Omental fat pad (tissue), 3 donors: ENCODE measurements at regions not wholly inside any gene's neighbourhood (a gene's known extent, or its start where the extent isn't known, plus 50 kb on each side); places are given as distances from the start of the nearest gene placed in this dataset.

Experiments
- ATAC-seq: fragments of 150-250 bp; one replicate; pipeline ENCODE4 v1.9.1; 2016; ENCODE audit warnings: mild to moderate bottlenecking, moderate library complexity; ENCODE audit not compliant: low FRiP score
- DNase-seq: peaks from one replicate; pipeline ENCODE4 v3.0.0-alpha.2; 2019; ENCODE audit warnings: low spot score
- CTCF ChIP-seq, 3 donors: fragments of 450-650 bp; IDR thresholded peaks; one replicate each; pipeline ENCODE4 v1.5.1; 2016 to 2017; ENCODE audit warnings: antibody characterized with exemption in 3 of 3, mild to moderate bottlenecking in 3 of 3, moderate library complexity in 2 of 3

- no peak for TF ChIP-seq CTCF (IDR thresholded peaks at IDR 0.05)
- ATAC-seq (no peak), DNase-seq (no peak)
Observed at GRCh38 chr2:196440413-196440812, 199.1 kb upstream of the CCDC150 start.

GRCh38 chr2:196441527-196441926, 198.0 kb upstream of the CCDC150 start:
- TF ChIP-seq CTCF (IDR thresholded peaks at IDR 0.05), result no peak
- DNase-seq (no peak), ATAC-seq (no peak)

GRCh38 chr2:196442211-196442610, 197.3 kb upstream of the CCDC150 start:
- TF ChIP-seq CTCF (IDR thresholded peaks at IDR 0.05), result no peak
- ATAC-seq (no peak), DNase-seq (no peak)

- ATAC-seq, result no peak
- TF ChIP-seq CTCF (IDR thresholded peaks at IDR 0.05), result no peak
- no peak for DNase-seq
Observed at GRCh38 chr2:196444442-196444841, 195.1 kb upstream of the CCDC150 start.

GRCh38 chr2:196445991-196446390, 193.5 kb upstream of the CCDC150 start:
- TF ChIP-seq CTCF (IDR thresholded peaks at IDR 0.05), result no peak
- DNase-seq (no peak), ATAC-seq (no peak)

GRCh38 chr2:196448407-196449079, 191.0 kb upstream of the CCDC150 start:
- TF ChIP-seq CTCF (IDR thresholded peaks at IDR 0.05), result no peak
- no peak for ATAC-seq
- DNase-seq, result no peak

GRCh38 chr2:196449083-196449482, 190.4 kb upstream of the CCDC150 start:
- no peak for DNase-seq

More at GRCh38 chr2:196449083-196449482, 190.4 kb upstream of the CCDC150 start:
- TF ChIP-seq CTCF (IDR thresholded peaks at IDR 0.05), result no peak
- no peak for ATAC-seq
